IMR-90 (cell line): ENCODE measurements at regions not wholly inside any gene's neighbourhood (a gene's known extent, or its start where the extent isn't known, plus 50 kb on each side); places are given as distances from the start of the nearest gene placed in this dataset.
"Not testable (repeated sequence)": the region's sequence is repeated elsewhere in the genome, so short reads cannot be mapped to it uniquely, and the experiment has no call there.

ENCODE experiments used
- ATAC-seq: fragments of 200-7000 bp; cut with Tn5 transposase; 2 replicates; pipeline ENCODE4 v1.9.1; 2020; ENCODE audit warnings: low read depth, mild to moderate bottlenecking, moderate library complexity
- BruUV-seq: library from RNA; stranded (reverse); fragments of 400-500 nt; replicated peaks from 2 replicates; lab custom pipeline; 2021; lab: Mats Ljungman, UMichigan
- CTCF ChIA-PET: fragments of 300-600 bp; formaldehyde crosslinking; extraction: SDS; loops from one replicate; lab custom pipeline; 2021; ENCODE audit warnings: antibody characterized with exemption; lab: Yijun Ruan, JAX
- POLR2A ChIA-PET: fragments of 300-600 bp; sonication (Branson Sonifier 250); formaldehyde crosslinking; loops from one replicate; lab custom pipeline; 2022; ENCODE audit warnings: antibody characterized with exemption; ENCODE audit not compliant: unreplicated experiment; lab: Charles Lee
- DNase-seq: peaks from one replicate; pipeline ENCODE4 v3.0.0; 2013
- H2AFZ ChIP-seq: replicated peaks from 2 replicates; pipeline ENCODE3; 2013; ENCODE audit warnings: low read length, mild to moderate bottlenecking; ENCODE audit not compliant: poor library complexity
- H2AK5ac ChIP-seq: 2 replicates; pipeline ENCODE4 v1.6.1; 2013; ENCODE audit warnings: low read depth, low read length, inconsistent platforms
- H2AK9ac ChIP-seq: replicated peaks from 2 replicates; pipeline ENCODE3; 2013; ENCODE audit warnings: mild to moderate bottlenecking, low read depth, low read length, moderate library complexity; ENCODE audit not compliant: poor library complexity
- H2BK120ac ChIP-seq: 2 replicates; pipeline ENCODE4 v1.6.1; 2013; ENCODE audit warnings: low read depth, low read length, inconsistent platforms
- H2BK15ac ChIP-seq: 3 replicates; pipeline ENCODE4 v1.6.1; 2013; ENCODE audit warnings: low read depth, low read length, inconsistent platforms
- H2BK20ac ChIP-seq: 2 replicates; pipeline ENCODE4 v1.6.1; 2013; ENCODE audit warnings: low read depth, mild to moderate bottlenecking, inconsistent platforms, low read length, moderate library complexity
- H2BK5ac ChIP-seq: 2 replicates; pipeline ENCODE4 v1.6.1; 2013; ENCODE audit warnings: mild to moderate bottlenecking, low read depth, low read length, inconsistent platforms; ENCODE audit not compliant: poor library complexity, severe bottlenecking
- H3K14ac ChIP-seq: replicated peaks from 2 replicates; pipeline ENCODE4 v1.6.1; 2013; ENCODE audit warnings: low read depth, low read length, inconsistent platforms
- H3K18ac ChIP-seq: 2 replicates; pipeline ENCODE4 v1.6.1; 2013; ENCODE audit warnings: low read depth, low read length, control low read depth
- H3K23ac ChIP-seq: 2 replicates; pipeline ENCODE4 v1.6.1; 2013; ENCODE audit warnings: low read depth, low read length, inconsistent platforms
- H3K27ac ChIP-seq: 2 replicates; pipeline ENCODE4 v1.5.1; 2013; ENCODE audit warnings: mild to moderate bottlenecking, control low read depth, low read length; ENCODE audit not compliant: insufficient read depth
- H3K27me3 ChIP-seq: 2 replicates; pipeline ENCODE4 v1.6.1; 2013; ENCODE audit warnings: low read length; ENCODE audit not compliant: control insufficient read depth, insufficient read depth
- H3K36me3 ChIP-seq: 2 replicates; pipeline ENCODE4 v1.6.1; 2013; ENCODE audit warnings: low read length, mixed read lengths; ENCODE audit not compliant: control insufficient read depth, insufficient read depth
- H3K4ac ChIP-seq: 2 replicates; pipeline ENCODE4 v1.6.1; 2013; ENCODE audit warnings: low read depth, low read length, inconsistent platforms
- H3K4me1 ChIP-seq: 2 replicates; pipeline ENCODE4 v1.6.1; 2013; ENCODE audit warnings: low read length, mixed read lengths; ENCODE audit not compliant: control insufficient read depth, insufficient read depth
- H3K4me2 ChIP-seq: 2 replicates; pipeline ENCODE4 v1.6.1; 2013; ENCODE audit warnings: low read depth, mild to moderate bottlenecking, control low read depth, low read length, moderate library complexity
- H3K4me3 ChIP-seq: 2 replicates; pipeline ENCODE4 v1.5.1; 2013; ENCODE audit warnings: low read depth, mild to moderate bottlenecking, control low read depth, low read length, moderate library complexity; ENCODE audit not compliant: insufficient read depth
- H3K56ac ChIP-seq: 2 replicates; pipeline ENCODE4 v1.6.1; 2013; ENCODE audit warnings: low read length, inconsistent platforms; ENCODE audit not compliant: insufficient read depth; ENCODE audit errors: extremely low read depth
- H3K79me1 ChIP-seq, 2 experiments: 2 replicates each; pipeline ENCODE4 v1.6.1; 2013; ENCODE audit warnings: low read length in 2 of 2, inconsistent platforms in 1 of 2, low read depth in 1 of 2
- H3K9ac ChIP-seq: 2 replicates; pipeline ENCODE4 v1.6.1; 2013; ENCODE audit warnings: low read depth, low read length, control low read depth
- H3K9me1 ChIP-seq: 2 replicates; pipeline ENCODE4 v1.6.1; 2013; ENCODE audit warnings: low read length, inconsistent platforms; ENCODE audit not compliant: insufficient read depth
- H3K9me3 ChIP-seq: 2 replicates; pipeline ENCODE4 v1.6.1; 2013; ENCODE audit warnings: low read length; ENCODE audit not compliant: control insufficient read depth, insufficient read depth
- H4K20me1 ChIP-seq: 2 replicates; pipeline ENCODE4 v1.6.1; 2013; ENCODE audit warnings: low read length, inconsistent platforms; ENCODE audit not compliant: insufficient read depth
- H4K5ac ChIP-seq: 2 replicates; pipeline ENCODE4 v1.6.1; 2013; ENCODE audit warnings: mild to moderate bottlenecking, low read depth, low read length, control low read depth
- H4K8ac ChIP-seq, 2 experiments: 2 replicates each; pipeline ENCODE4 v1.6.1; 2013; ENCODE audit warnings: low read depth in 2 of 2, low read length in 2 of 2, control low read depth in 1 of 2, inconsistent platforms in 1 of 2
- H4K91ac ChIP-seq: 2 replicates; pipeline ENCODE4 v1.6.1; 2013; ENCODE audit warnings: low read depth, low read length, inconsistent platforms; ENCODE audit not compliant: insufficient read depth
- WGBS, 2 experiments: methylation state at CpG; one replicate each; pipeline versions ENCODE4 v1.1.5 to v1.1.7; 2013; ENCODE audit warnings: missing lambda C conversion rate in 2 of 2; ENCODE audit not compliant: insufficient read length in 1 of 2; ENCODE audit errors: extremely low coverage in 2 of 2; 5-methylcytosine and 5-hydroxymethylcytosine counted together
- dilution Hi-C: fragments of 300-500 bp; cut with HindIII; formaldehyde crosslinking; loops from one replicate; pipeline ENCODE4 v1.14.3; 2018; ENCODE audit warnings: low sequenced_read_pairs; ENCODE audit not compliant: unreplicated experiment
- in situ Hi-C: fragments of 300-500 bp; cut with MboI; formaldehyde crosslinking; loops from 3 replicates; pipeline ENCODE4 v1.14.3; 2019; ENCODE audit warnings: low sequenced_read_pairs, inconsistent platforms, mixed read lengths
- intact Hi-C: fragments of 100-400 bp; cut with micrococcal nuclease; formaldehyde crosslinking; loops from 2 replicates; pipeline ENCODE4 v1.10.0; 2022

DNA sequence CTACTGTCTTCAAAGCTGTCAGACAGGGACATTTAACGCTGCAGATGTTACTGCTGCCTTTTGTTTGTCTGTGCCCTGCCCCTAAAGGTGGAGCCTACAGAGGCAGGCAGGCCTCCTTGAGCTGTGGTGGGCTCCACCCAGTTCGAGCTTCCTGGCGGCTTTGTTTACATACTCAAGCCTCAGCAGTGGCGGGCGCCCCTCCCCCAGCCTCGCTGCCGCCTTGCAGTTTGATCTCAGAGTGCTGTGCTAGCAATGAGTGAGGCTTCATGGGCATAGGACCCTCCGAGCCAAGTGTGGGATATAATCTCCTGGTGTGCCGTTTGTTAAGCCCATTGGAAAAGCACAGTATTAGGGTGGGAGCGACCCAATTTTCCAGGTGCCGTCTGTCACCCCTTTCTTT lies 609.8 kb upstream of the MDGA2 start:
- H3K9me3 ChIP-seq, H4K20me1 ChIP-seq, dilution Hi-C loops, H2AK9ac ChIP-seq, H2BK15ac ChIP-seq, DNase-seq, ATAC-seq, H2BK120ac ChIP-seq, H3K9me1 ChIP-seq, intact Hi-C loops, H4K5ac ChIP-seq, H2AK5ac ChIP-seq, BruUV-seq, H3K27me3 ChIP-seq, H2AFZ ChIP-seq, H3K4ac ChIP-seq, H4K8ac ChIP-seq, in situ Hi-C loops, POLR2A ChIA-PET, H4K91ac ChIP-seq, H3K9ac ChIP-seq, H3K4me1 ChIP-seq, H2BK5ac ChIP-seq, H2BK20ac ChIP-seq, H3K36me3 ChIP-seq, H3K56ac ChIP-seq, H3K18ac ChIP-seq, H3K79me1 ChIP-seq, H3K4me2 ChIP-seq, H3K23ac ChIP-seq, H3K4me3 ChIP-seq, CTCF ChIA-PET, H3K27ac ChIP-seq, H3K14ac ChIP-seq: not testable (repeated sequence)
- WGBS, 2 experiments: 65% methylated on average over 2 of the region's 11 CpGs; no CpG with 5 or more reads in 1 of the 2 experiments
